Upper lobe of left lung (tissue), 6 donors: ENCODE measurements at regions not wholly inside any gene's neighbourhood (a gene's known extent, or its start where the extent isn't known, plus 50 kb on each side); places are given as distances from the start of the nearest gene placed in this dataset.
A peak's percentile ranks its signal among the peaks of the same experiment; 100 is the strongest.

Experiments
- ATAC-seq, 2 donors: fragments of 200-7000 bp; cut with Tn5 transposase; one replicate each; pipeline ENCODE4 v1.9.1; 2022; ENCODE audit warnings: mild to moderate bottlenecking in 2 of 2, moderate library complexity in 2 of 2; ENCODE audit not compliant: low FRiP score in 2 of 2
- DNase-seq, 2 donors: peaks; one replicate each; pipeline ENCODE4 v3.0.0-alpha.2; 2019 to 2020
- H3K27ac ChIP-seq, 4 donors: fragments of 200-600 bp; sonication (generic); one replicate each; pipeline ENCODE4 v1.5.1; 2016 to 2019
- H3K27me3 ChIP-seq, 4 donors: fragments of 200-600 bp; sonication (generic); one replicate each; pipeline ENCODE4 v1.5.1; 2017 to 2019
- H3K36me3 ChIP-seq, 4 donors: fragments of 200-600 bp; sonication (generic); one replicate each; pipeline ENCODE4 v1.5.1; 2016 to 2019
- H3K4me1 ChIP-seq, 4 donors: fragments of 200-600 bp; sonication (generic); one replicate each; pipeline ENCODE4 v1.5.1; 2018 to 2019
- H3K4me3 ChIP-seq, 4 donors: fragments of 200-600 bp; sonication (generic); one replicate each; pipeline ENCODE4 v1.5.1; 2017 to 2019; ENCODE audit warnings: mild to moderate bottlenecking in 2 of 4, moderate library complexity in 1 of 4
- H3K9me3 ChIP-seq, 4 donors: fragments of 200-600 bp; sonication (generic); one replicate each; pipeline ENCODE4 v1.5.1; 2018 to 2019
- CTCF ChIP-seq, 6 experiments: fragments of 450-650 bp in 4 of 6; fragments of 200-600 bp in 2 of 6; sonication (generic) in 2 of 6; IDR thresholded peaks; one replicate each; pipeline ENCODE4 v1.5.1; 2016 to 2019; ENCODE audit warnings: antibody characterized with exemption in 6 of 6
- EP300 ChIP-seq, 4 donors: sonication (generic); formaldehyde crosslinking; IDR thresholded peaks; one replicate each; pipeline ENCODE4 v1.5.1; 2017; ENCODE audit warnings: antibody characterized with exemption in 4 of 4, control low read depth in 2 of 4
- POLR2A ChIP-seq, 4 donors: fragments of 450-650 bp; IDR thresholded peaks; one replicate each; pipeline ENCODE4 v1.5.1; 2016 to 2017; ENCODE audit warnings: antibody characterized with exemption in 4 of 4, mild to moderate bottlenecking in 2 of 4
- POLR2AphosphoS5 ChIP-seq, 2 donors: sonication (generic); formaldehyde crosslinking; IDR thresholded peaks; one replicate each; pipeline ENCODE4 v1.5.1; 2017; ENCODE audit warnings: antibody characterized with exemption in 2 of 2
- WGBS, 2 donors: methylation state at CpG; one replicate each; pipeline ENCODE4 v1.1.5; 2017 to 2018; 5-methylcytosine and 5-hydroxymethylcytosine counted together
- donor health status: DM: no; HTN: no; CAD: no; lungs with moderate emphysema.
- donor health status: DM: no; HTN: yes; CAD: no; lungs with severe emphysema.

- 83 to 91% methylated on average over 3 of the region's 3 CpGs for WGBS, 2 donors
- no peak for DNase-seq
- Histone ChIP-seq H3K4me3 (no peak overlapping the region), H3K27me3 (no peaks in the 10 kb centered on the region), H3K9me3 (peaks cover 0 to 3% (median under 1%) of the 10 kb centered on the region in 4 donors), H3K36me3 (no peaks in the 10 kb centered on the region), H3K27ac (no peak overlapping the region), H3K4me1 (no peaks in the 10 kb centered on the region)
- no peak for ATAC-seq
- TF ChIP-seq POLR2A (IDR thresholded peaks at IDR 0.05) (no peak), EP300 (IDR thresholded peaks at IDR 0.05) (no peak), POLR2AphosphoS5 (IDR thresholded peaks at IDR 0.05) (no peak), CTCF (IDR thresholded peaks at IDR 0.05) (no peak)
These were observed 562.8 kb upstream of the SGCG start for GRCh38 chr13:22618002-22618401.

GRCh38 chr13:22625691-22626090 lies 555.1 kb upstream of the SGCG start:
- TF ChIP-seq POLR2A (IDR thresholded peaks at IDR 0.05) (no peak), POLR2AphosphoS5 (IDR thresholded peaks at IDR 0.05) (no peak), CTCF (IDR thresholded peaks at IDR 0.05) (no peak), EP300 (IDR thresholded peaks at IDR 0.05) (no peak)
- no peaks in the 10 kb centered on the region for H3K4me1 ChIP-seq
- no peak overlapping the region for H3K27ac ChIP-seq
- no peaks in the 10 kb centered on the region for H3K27me3 ChIP-seq
- no peaks in the 10 kb centered on the region for H3K36me3 ChIP-seq
- no peak overlapping the region for H3K4me3 ChIP-seq
- DNase-seq (no peak), ATAC-seq (no peak)
- H3K9me3 ChIP-seq = peaks cover 0 to 12% (median 3%) of the 10 kb centered on the region in 4 donors
- WGBS, 2 donors = 88 to 89% methylated on average over 5 of the region's 5 CpGs

- no peak for TF ChIP-seq CTCF (IDR thresholded peaks at IDR 0.05)
- TF ChIP-seq POLR2A (IDR thresholded peaks at IDR 0.05) = no peak
- TF ChIP-seq EP300 (IDR thresholded peaks at IDR 0.05) = no peak
- no peak for TF ChIP-seq POLR2AphosphoS5 (IDR thresholded peaks at IDR 0.05)
These were observed 551.4 kb upstream of the SGCG start for GRCh38 chr13:22629374-22629773.

GRCh38 chr13:22642088-22642487 lies 538.7 kb upstream of the SGCG start:
- ATAC-seq (no peak), DNase-seq (peak in 1 of 2 donors; percentile 52)
- Histone ChIP-seq H3K4me3 (no peak overlapping the region), H3K4me1 (no peaks in the 10 kb centered on the region), H3K9me3 (no peaks in the 10 kb centered on the region), H3K27me3 (no peaks in the 10 kb centered on the region), H3K27ac (no peak overlapping the region), H3K36me3 (no peaks in the 10 kb centered on the region)
- WGBS, 2 donors = 88 to 98% methylated on average over 5 to 8 of the region's 8 CpGs
- TF ChIP-seq EP300 (IDR thresholded peaks at IDR 0.05) = no peak
- TF ChIP-seq POLR2A (IDR thresholded peaks at IDR 0.05) = no peak
- TF ChIP-seq POLR2AphosphoS5 (IDR thresholded peaks at IDR 0.05) = no peak
- TF ChIP-seq CTCF (IDR thresholded peaks at IDR 0.05) = no peak

More at GRCh38 chr13:22629374-22629773, 551.4 kb upstream of the SGCG start:
- H3K4me1 ChIP-seq = no peaks in the 10 kb centered on the region
- no peak for DNase-seq
- 76 to 78% methylated on average over 2 of the region's 2 CpGs for WGBS, 2 donors
- no peak overlapping the region for H3K27ac ChIP-seq
- H3K36me3 ChIP-seq = no peaks in the 10 kb centered on the region
- no peak overlapping the region for H3K4me3 ChIP-seq
- ATAC-seq = no peak
- peaks cover 0 to 3% (median 0%) of the 10 kb centered on the region in 4 donors for H3K9me3 ChIP-seq
- no peaks in the 10 kb centered on the region for H3K27me3 ChIP-seq

- no peak for TF ChIP-seq CTCF (IDR thresholded peaks at IDR 0.05)
- TF ChIP-seq POLR2A (IDR thresholded peaks at IDR 0.05) = no peak
- no peak for TF ChIP-seq POLR2AphosphoS5 (IDR thresholded peaks at IDR 0.05)
- TF ChIP-seq EP300 (IDR thresholded peaks at IDR 0.05) = no peak
- no peak overlapping the region for H3K4me3 ChIP-seq
- no peaks in the 10 kb centered on the region for H3K4me1 ChIP-seq
- H3K36me3 ChIP-seq = no peaks in the 10 kb centered on the region
- WGBS, 2 donors = 70 to 76% methylated on average over 4 of the region's 4 CpGs
- ATAC-seq (no peak), DNase-seq (no peak)
- no peaks in the 10 kb centered on the region for H3K27me3 ChIP-seq
- H3K27ac ChIP-seq = no peak overlapping the region
- H3K9me3 ChIP-seq = no peaks in the 10 kb centered on the region
These were observed 535.8 kb upstream of the SGCG start for GRCh38 chr13:22644941-22645340.
